UCSD-AML1 (cell line): ENCODE measurements at regions not wholly inside any gene's neighbourhood (a gene's known extent, or its start where the extent isn't known, plus 50 kb on each side); places are given as distances from the start of the nearest gene placed in this dataset.

Source experiments
- DNase-seq: peaks from one replicate; lab custom pipeline; 2025; ENCODE audit not compliant: unreplicated experiment; lab: John Stamatoyannopoulos, UW

- DNase-seq: no peak
Measured at GRCh38 chr2:11920993-11921583, 174.7 kb downstream of the LPIN1 start.

- DNase-seq: no peak
Measured at GRCh38 chr2:11922294-11922693, 175.9 kb downstream of the LPIN1 start.

GRCh38 chr2:11923935-11924334 is 177.5 kb downstream of the LPIN1 start:
- no peak for DNase-seq

- no peak for DNase-seq
Measured at GRCh38 chr2:11925295-11926066, 179.0 kb downstream of the LPIN1 start.

GRCh38 chr2:11930211-11930761 is 183.9 kb downstream of the LPIN1 start:
- DNase-seq: peak; percentile 65

- no peak for DNase-seq
Measured at GRCh38 chr2:11932048-11932512, 185.6 kb downstream of the LPIN1 start.

GRCh38 chr2:11932962-11933361 is 186.5 kb downstream of the LPIN1 start:
- DNase-seq: no peak

- DNase-seq: no peak
Measured at GRCh38 chr2:11933854-11934253, 187.4 kb downstream of the LPIN1 start.

GRCh38 chr2:11936761-11937160 is 190.3 kb downstream of the LPIN1 start:
- DNase-seq: no peak

GRCh38 chr2:11938196-11938595 is 191.8 kb downstream of the LPIN1 start:
- no peak for DNase-seq

- DNase-seq: no peak
Measured at GRCh38 chr2:11939523-11939922, 193.1 kb downstream of the LPIN1 start.

GRCh38 chr2:11940121-11940743 is 193.8 kb downstream of the LPIN1 start:
- no peak for DNase-seq

GRCh38 chr2:11940799-11941198 is 194.4 kb downstream of the LPIN1 start:
- DNase-seq: no peak

- DNase-seq: no peak
Measured at GRCh38 chr2:11941201-11942177, 195.1 kb downstream of the LPIN1 start.

- no peak for DNase-seq
Measured at GRCh38 chr2:11942178-11942569, 195.7 kb downstream of the LPIN1 start.

- DNase-seq: no peak
Measured at GRCh38 chr2:11944311-11944710, 197.9 kb downstream of the LPIN1 start.

- DNase-seq: no peak
Measured at GRCh38 chr2:11945139-11946126, 199.0 kb downstream of the LPIN1 start.

- no peak for DNase-seq
Measured at GRCh38 chr2:11947956-11948355, 201.5 kb downstream of the LPIN1 start.

GRCh38 chr2:11949732-11950523 is 203.5 kb downstream of the LPIN1 start:
- DNase-seq: no peak
